H9 (cell line): ENCODE measurements at regions not wholly inside any gene's neighbourhood (a gene's known extent, or its start where the extent isn't known, plus 50 kb on each side); places are given as distances from the start of the nearest gene placed in this dataset.

Experiments
- DNase-seq: peaks from one replicate; pipeline ENCODE4 v3.0.0-alpha.2; 2017
- H2AFZ ChIP-seq: one replicate; pipeline ENCODE4 v1.6.1; 2013; ENCODE audit warnings: mild to moderate bottlenecking, low read length, control low read depth, moderate library complexity
- H2AK5ac ChIP-seq: 2 replicates; pipeline ENCODE4 v1.6.1; 2013; ENCODE audit warnings: low read length, control low read depth, mixed read lengths; ENCODE audit not compliant: insufficient read length
- H2BK120ac ChIP-seq: one replicate; pipeline ENCODE4 v1.6.1; 2013; ENCODE audit warnings: low read depth, mild to moderate bottlenecking, low read length, control low read depth, inconsistent platforms; ENCODE audit not compliant: poor library complexity, severe bottlenecking
- H2BK12ac ChIP-seq: 2 replicates; pipeline ENCODE4 v1.6.1; 2013; ENCODE audit warnings: low read length, control low read depth, mixed read lengths, low read depth; ENCODE audit not compliant: insufficient read length
- H2BK15ac ChIP-seq: 2 replicates; pipeline ENCODE4 v1.6.1; 2013; ENCODE audit warnings: low read depth, low read length, control low read depth
- H2BK20ac ChIP-seq: one replicate; pipeline ENCODE4 v1.6.1; 2013; ENCODE audit warnings: low read depth, mild to moderate bottlenecking, low read length, control low read depth, inconsistent platforms; ENCODE audit not compliant: poor library complexity, severe bottlenecking
- H2BK5ac ChIP-seq: 2 replicates; pipeline ENCODE4 v1.6.1; 2013; ENCODE audit warnings: low read length, control low read depth, mixed read lengths; ENCODE audit not compliant: insufficient read length
- H3K14ac ChIP-seq: 2 replicates; pipeline ENCODE4 v1.6.1; 2013; ENCODE audit warnings: low read length, control low read depth; ENCODE audit not compliant: insufficient read depth
- H3K18ac ChIP-seq: 2 replicates; pipeline ENCODE4 v1.6.1; 2013; ENCODE audit warnings: low read depth, mild to moderate bottlenecking, mixed read lengths, low read length, control low read depth; ENCODE audit not compliant: insufficient read length
- H3K23ac ChIP-seq: 2 replicates; pipeline ENCODE4 v1.6.1; 2013; ENCODE audit warnings: low read length, control low read depth, mixed read lengths, low read depth; ENCODE audit not compliant: insufficient read length
- H3K23me2 ChIP-seq: 2 replicates; pipeline ENCODE4 v1.6.1; 2013; ENCODE audit warnings: low read depth, mild to moderate bottlenecking, mixed read lengths, low read length, control low read depth; ENCODE audit not compliant: insufficient read length, poor library complexity, severe bottlenecking
- H3K27ac ChIP-seq: 2 replicates; pipeline ENCODE4 v1.5.1; 2013; ENCODE audit warnings: low read length, control low read depth, mixed read lengths, low read depth; ENCODE audit not compliant: insufficient read length
- H3K27me3 ChIP-seq: 2 replicates; pipeline ENCODE4 v1.6.1; 2013; ENCODE audit warnings: low read length, control low read depth, inconsistent platforms; ENCODE audit not compliant: insufficient read depth
- H3K4ac ChIP-seq: 2 replicates; pipeline ENCODE4 v1.6.1; 2013; ENCODE audit warnings: low read depth, mild to moderate bottlenecking, control low read depth, inconsistent platforms, low read length, moderate library complexity
- H3K4me1 ChIP-seq: 2 replicates; pipeline ENCODE4 v1.6.1; 2013; ENCODE audit warnings: low read length, control low read depth, inconsistent platforms; ENCODE audit not compliant: insufficient read depth
- H3K4me2 ChIP-seq: 2 replicates; pipeline ENCODE4 v1.6.1; 2013; ENCODE audit warnings: low read length, control low read depth, mixed read lengths; ENCODE audit not compliant: insufficient read length, insufficient read depth
- H3K56ac ChIP-seq: 2 replicates; pipeline ENCODE4 v1.6.1; 2013; ENCODE audit warnings: low read depth, mild to moderate bottlenecking, mixed read lengths, low read length, control low read depth; ENCODE audit not compliant: insufficient read length
- H3K79me1 ChIP-seq: 2 replicates; pipeline ENCODE4 v1.6.1; 2013; ENCODE audit warnings: low read depth, mild to moderate bottlenecking, moderate library complexity, low read length, control low read depth, inconsistent platforms; ENCODE audit not compliant: insufficient read depth, poor library complexity, severe bottlenecking
- H3K79me2 ChIP-seq: 2 replicates; pipeline ENCODE4 v1.6.1; 2013; ENCODE audit warnings: low read length, control low read depth, inconsistent platforms; ENCODE audit not compliant: insufficient read depth
- H3K9ac ChIP-seq: 2 replicates; pipeline ENCODE4 v1.6.1; 2013; ENCODE audit warnings: low read length, control low read depth, mixed read lengths; ENCODE audit not compliant: insufficient read length; ENCODE audit errors: extremely low read depth
- H3K9me3 ChIP-seq: one replicate; pipeline ENCODE4 v1.6.1; 2013; ENCODE audit warnings: low read depth, low read length, inconsistent platforms; ENCODE audit not compliant: control insufficient read depth
- H3T11ph ChIP-seq: one replicate; pipeline ENCODE4 v1.6.1; 2013; ENCODE audit warnings: mild to moderate bottlenecking, low read length, control low read depth, inconsistent platforms
- H4K20me1 ChIP-seq: one replicate; pipeline ENCODE4 v1.6.1; 2013; ENCODE audit not compliant: control insufficient read depth, insufficient read length, insufficient read depth
- H4K5ac ChIP-seq: 2 replicates; pipeline ENCODE4 v1.6.1; 2013; ENCODE audit warnings: low read depth, mild to moderate bottlenecking, mixed read lengths, low read length, control low read depth; ENCODE audit not compliant: insufficient read length
- H4K8ac ChIP-seq: replicated peaks from 2 replicates; pipeline ENCODE4 v1.6.1; 2013; ENCODE audit warnings: low read length, control low read depth, mixed read lengths, low read depth; ENCODE audit not compliant: insufficient read length
- H4K91ac ChIP-seq: 2 replicates; pipeline ENCODE4 v1.6.1; 2013; ENCODE audit warnings: low read depth, mild to moderate bottlenecking, moderate library complexity, mixed read lengths, low read length, control low read depth; ENCODE audit not compliant: insufficient read length
- H3K27ac Mint-ChIP-seq, 3 experiments: 2 replicates in 2 of 3; 3 replicates in 1 of 3; pipeline ENCODE4 v1.8.0; 2020 to 2021; ENCODE audit warnings: mixed read lengths in 3 of 3, mild to moderate bottlenecking in 1 of 3, moderate library complexity in 1 of 3
- H3K27me3 Mint-ChIP-seq: 2 replicates; pipeline ENCODE4 v1.8.0; 2021; ENCODE audit warnings: low read depth, mild to moderate bottlenecking, moderate library complexity, mixed read lengths
- H3K36me3 Mint-ChIP-seq, 3 experiments: 2 replicates in 2 of 3; 3 replicates in 1 of 3; pipeline ENCODE4 v1.8.0; 2020 to 2021; ENCODE audit warnings: low read depth in 3 of 3, mixed read lengths in 3 of 3; ENCODE audit not compliant: insufficient read depth in 1 of 3
- H3K4me1 Mint-ChIP-seq, 2 experiments: 2 replicates each; pipeline ENCODE4 v1.8.0; 2020; ENCODE audit warnings: mixed read lengths in 2 of 2
- H3K4me3 Mint-ChIP-seq, 2 experiments: 2 replicates in 1 of 2; 3 replicates in 1 of 2; pipeline ENCODE4 v1.8.0; 2020 to 2021; ENCODE audit warnings: mild to moderate bottlenecking in 2 of 2, mixed read lengths in 2 of 2, moderate library complexity in 1 of 2
- H3K9me3 Mint-ChIP-seq, 2 experiments: 2 replicates in 1 of 2; 3 replicates in 1 of 2; pipeline ENCODE4 v1.8.0; 2020; ENCODE audit warnings: mild to moderate bottlenecking in 2 of 2, mixed read lengths in 2 of 2, moderate library complexity in 1 of 2
- WGBS: extraction: QIAGEN DNeasy Blood & Tissue Kit; methylation state at CpG from one replicate; pipeline ENCODE4 v1.1.7; 2013; ENCODE audit warnings: missing lambda C conversion rate, low lambda C conversion rate, mixed read lengths; ENCODE audit not compliant: insufficient read length; ENCODE audit errors: extremely low coverage; 5-methylcytosine and 5-hydroxymethylcytosine counted together
- TF ChIP-seq, protein P1 (sequence below): fragments of 200-600 bp; sonication (generic); conservative IDR thresholded peaks from 3 replicates; pipeline ENCODE4 v1.8.0; 2021; ENCODE audit warnings: antibody characterized with exemption, mild to moderate bottlenecking

DNA sequence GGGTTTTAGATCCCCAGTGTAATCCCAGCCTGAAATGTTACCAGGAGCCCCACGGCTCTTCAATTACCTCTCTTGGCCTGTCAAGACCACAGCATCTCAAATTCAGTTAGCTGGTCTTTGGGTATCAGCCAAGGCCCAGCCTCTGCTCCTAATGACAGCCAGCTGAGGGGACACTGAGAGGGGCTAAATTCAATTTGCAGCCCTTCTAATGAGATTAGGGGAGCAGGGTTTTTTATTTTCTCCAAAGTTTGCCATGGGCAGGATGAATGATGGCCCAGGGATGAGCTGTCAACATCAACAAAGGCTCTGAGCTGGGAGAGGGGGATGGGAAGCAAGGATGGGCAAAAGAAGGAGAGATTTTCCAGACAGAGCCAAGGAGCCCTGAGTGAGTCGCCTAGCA, 116.8 kb upstream of the TBX20 start:
- Histone ChIP-seq H3K14ac (no peak overlapping the region), H3K4me1 (no peaks in the 10 kb centered on the region; the same call in 1 of the 2 replicates), H2BK15ac (no peak overlapping the region), H3K9me3 (no peaks in the 10 kb centered on the region), H3K79me1 (no peaks in the 10 kb centered on the region), H2AK5ac (no peak overlapping the region), H2AFZ (no peak overlapping the region), H3K23me2 (no peaks in the 10 kb centered on the region), H4K8ac (no peak overlapping the region), H4K91ac (no peak overlapping the region), H3K27ac (no peak overlapping the region), H2BK120ac (no peak overlapping the region), H3K79me2 (no peaks in the 10 kb centered on the region), H2BK5ac (no peak overlapping the region), H3K9ac (no peak overlapping the region), H2BK20ac (no peak overlapping the region), H2BK12ac (no peak overlapping the region), H3K4ac (no peak overlapping the region), H4K5ac (no peak overlapping the region), H3K56ac (no peak overlapping the region), H3K18ac (no peak overlapping the region), H3K4me2 (no peak overlapping the region), H3K23ac (no peak overlapping the region), H3T11ph (no peak overlapping the region), H3K27me3 (no peaks in the 10 kb centered on the region), H4K20me1 (no peaks in the 10 kb centered on the region)
- no peak for DNase-seq
- WGBS, result no CpG with 5 or more reads among the region's 2 CpGs
- Mint-ChIP-seq H3K27ac (no peak overlapping the region), H3K27me3 (peaks cover 22% of the 10 kb centered on the region), H3K9me3 (peaks cover 0 to 13% of the 10 kb centered on the region in 2 experiments; a peak in 4 of 5 replicates), H3K4me1 (peaks cover 28 to 29% of the 10 kb centered on the region in 2 experiments), H3K36me3 (peaks cover 0 to 7% (median 7%) of the 10 kb centered on the region in 3 experiments; a peak in 4 of 7 replicates), H3K4me3 (no peak overlapping the region)
- TF ChIP-seq, protein P1, sequence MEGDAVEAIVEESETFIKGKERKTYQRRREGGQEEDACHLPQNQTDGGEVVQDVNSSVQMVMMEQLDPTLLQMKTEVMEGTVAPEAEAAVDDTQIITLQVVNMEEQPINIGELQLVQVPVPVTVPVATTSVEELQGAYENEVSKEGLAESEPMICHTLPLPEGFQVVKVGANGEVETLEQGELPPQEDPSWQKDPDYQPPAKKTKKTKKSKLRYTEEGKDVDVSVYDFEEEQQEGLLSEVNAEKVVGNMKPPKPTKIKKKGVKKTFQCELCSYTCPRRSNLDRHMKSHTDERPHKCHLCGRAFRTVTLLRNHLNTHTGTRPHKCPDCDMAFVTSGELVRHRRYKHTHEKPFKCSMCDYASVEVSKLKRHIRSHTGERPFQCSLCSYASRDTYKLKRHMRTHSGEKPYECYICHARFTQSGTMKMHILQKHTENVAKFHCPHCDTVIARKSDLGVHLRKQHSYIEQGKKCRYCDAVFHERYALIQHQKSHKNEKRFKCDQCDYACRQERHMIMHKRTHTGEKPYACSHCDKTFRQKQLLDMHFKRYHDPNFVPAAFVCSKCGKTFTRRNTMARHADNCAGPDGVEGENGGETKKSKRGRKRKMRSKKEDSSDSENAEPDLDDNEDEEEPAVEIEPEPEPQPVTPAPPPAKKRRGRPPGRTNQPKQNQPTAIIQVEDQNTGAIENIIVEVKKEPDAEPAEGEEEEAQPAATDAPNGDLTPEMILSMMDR, result no peak
